GM12878 (cell line): ENCODE measurements at regions not wholly inside any gene's neighbourhood (a gene's known extent, or its start where the extent isn't known, plus 50 kb on each side); places are given as distances from the start of the nearest gene placed in this dataset.

ENCODE experiments used
- CTCF ChIP-seq, 3 experiments: IDR thresholded peaks in 2 of 3; conservative IDR thresholded peaks in 1 of 3; 2 replicates each; pipeline ENCODE4 v1.5.1; 2011; ENCODE audit warnings: low read depth in 3 of 3, low read length in 3 of 3, mild to moderate bottlenecking in 3 of 3, control low read depth in 2 of 3, moderate library complexity in 2 of 3, inconsistent platforms in 1 of 3, mixed read lengths in 1 of 3; ENCODE audit not compliant: control insufficient read depth in 2 of 3, insufficient read depth in 1 of 3; ENCODE audit errors: extremely low read depth in 1 of 3
- EP300 ChIP-seq, 2 experiments: fragments of 150-350 bp in 1 of 2; IDR thresholded peaks; 2 replicates each; pipeline ENCODE4 v1.6.1; 2011 to 2012; ENCODE audit warnings: low read depth in 2 of 2, low read length in 2 of 2, borderline replicate concordance in 1 of 2, improper control_type of control experiment in 1 of 2, inconsistent platforms in 1 of 2; ENCODE audit not compliant: control insufficient read depth in 1 of 2
- PBX3 ChIP-seq: IDR thresholded peaks from 2 replicates; pipeline ENCODE4 v1.6.1; 2011; ENCODE audit warnings: mild to moderate bottlenecking, low read depth, low read length, moderate library complexity; ENCODE audit not compliant: insufficient replicate concordance
- RAD21 ChIP-seq: IDR thresholded peaks from 2 replicates; pipeline ENCODE4 v1.6.1; 2011; ENCODE audit warnings: mild to moderate bottlenecking, low read depth, low read length, moderate library complexity; ENCODE audit not compliant: insufficient read depth

- no peak for TF ChIP-seq CTCF (IDR thresholded peaks at IDR 0.05 in 2 of 3, conservative IDR thresholded peaks at IDR 0.05 in 1 of 3; ENCODE audit: control insufficient read depth in 2 of 3, extremely low read depth in 1 of 3, insufficient read depth in 1 of 3, low read depth in 3 of 3, low read length in 3 of 3)
- no peak for TF ChIP-seq EP300 (IDR thresholded peaks at IDR 0.05; ENCODE audit: borderline replicate concordance in 1 of 2, control insufficient read depth in 1 of 2, low read depth in 2 of 2, low read length in 2 of 2)
- no peak for TF ChIP-seq RAD21
- no peak for TF ChIP-seq PBX3
Measured at GRCh38 chr2:147345246-147345645, 499.6 kb upstream of the ACVR2A start.
